Natural killer cell (primary cell): ENCODE measurements at regions not wholly inside any gene's neighbourhood (a gene's known extent, or its start where the extent isn't known, plus 50 kb on each side); places are given as distances from the start of the nearest gene placed in this dataset.
A peak's percentile ranks its signal among the peaks of the same experiment; 100 is the strongest.
"Not testable (repeated sequence)": the region's sequence is repeated elsewhere in the genome, so short reads cannot be mapped to it uniquely, and the experiment has no call there.

ENCODE experiments used
- ATAC-seq, 3 donors: fragments of 150-1000 bp in 2 of 3; fragments of 200-7000 bp in 1 of 3; cut with Tn5 transposase; 1 replicate in 1 of 3; 2 replicates in 2 of 3; pipeline ENCODE4 v1.10.0; 2021; ENCODE audit warnings: mild to moderate bottlenecking in 2 of 3, moderate library complexity in 2 of 3
- DNase-seq, 2 donors: peaks; one replicate each; pipeline versions ENCODE4 v3.0.0 to v3.0.0-alpha.2; 2013 to 2021; ENCODE audit warnings: mixed read lengths in 1 of 2
- H3K27ac ChIP-seq: one replicate; pipeline ENCODE4 v1.5.1; 2013; ENCODE audit warnings: mild to moderate bottlenecking, low read length
- H3K27me3 ChIP-seq: one replicate; pipeline ENCODE4 v1.6.1; 2013; ENCODE audit warnings: low read length; ENCODE audit not compliant: control insufficient read depth, insufficient read depth
- H3K36me3 ChIP-seq: one replicate; pipeline ENCODE4 v1.6.1; 2013; ENCODE audit warnings: low read length; ENCODE audit not compliant: control insufficient read depth, insufficient read depth
- H3K4me1 ChIP-seq: one replicate; pipeline ENCODE4 v1.6.1; 2013; ENCODE audit warnings: low read length; ENCODE audit not compliant: control insufficient read depth, insufficient read depth
- H3K4me3 ChIP-seq: one replicate; pipeline ENCODE4 v1.5.1; 2013; ENCODE audit warnings: low read length
- H3K9me3 ChIP-seq: one replicate; pipeline ENCODE4 v1.6.1; 2013; ENCODE audit warnings: low read length; ENCODE audit not compliant: control insufficient read depth, insufficient read depth
- H3K27ac Mint-ChIP-seq, 2 donors: one replicate each; pipeline ENCODE4 v1.8.0; 2022; ENCODE audit warnings: mild to moderate bottlenecking in 2 of 2, mixed read lengths in 2 of 2, moderate library complexity in 1 of 2
- H3K27me3 Mint-ChIP-seq, 2 donors: one replicate each; pipeline ENCODE4 v1.8.0; 2022; ENCODE audit warnings: low read depth in 2 of 2, mixed read lengths in 2 of 2
- H3K36me3 Mint-ChIP-seq: one replicate; pipeline ENCODE4 v1.8.0; 2022; ENCODE audit warnings: mixed read lengths
- H3K4me1 Mint-ChIP-seq, 2 donors: one replicate each; pipeline ENCODE4 v1.8.0; 2022; ENCODE audit warnings: mixed read lengths in 2 of 2
- H3K4me3 Mint-ChIP-seq: one replicate; pipeline ENCODE4 v1.8.0; 2022; ENCODE audit warnings: mild to moderate bottlenecking, moderate library complexity, mixed read lengths
- H3K9me3 Mint-ChIP-seq, 2 donors: one replicate each; pipeline ENCODE4 v1.8.0; 2022; ENCODE audit warnings: mixed read lengths in 2 of 2
- CTCF ChIP-seq: fragments of 200-600 bp; IDR thresholded peaks from one replicate; pipeline ENCODE4 v1.8.0; 2022; ENCODE audit warnings: antibody characterized with exemption
- WGBS: methylation state at CpG from one replicate; pipeline ENCODE4 v1.1.7; 2013; ENCODE audit warnings: missing lambda C conversion rate; ENCODE audit not compliant: insufficient coverage; 5-methylcytosine and 5-hydroxymethylcytosine counted together
- intact Hi-C: fragments of 100-400 bp; cut with micrococcal nuclease; formaldehyde crosslinking; loops from one replicate; pipeline ENCODE4 v1.14.2; 2022

- peaks cover 65 to 94% of the 10 kb centered on the region in 2 donors for H3K27me3 Mint-ChIP-seq
- H3K4me1 ChIP-seq, result no peaks in the 10 kb centered on the region
- DNase-seq (no peak), ATAC-seq (no peak)
- no peak overlapping the region for H3K27ac Mint-ChIP-seq
- no peak for TF ChIP-seq CTCF
- H3K36me3 ChIP-seq, result no peaks in the 10 kb centered on the region
- H3K27me3 ChIP-seq, result peaks cover 47% of the 10 kb centered on the region
- H3K4me1 Mint-ChIP-seq, result peaks cover 6 to 14% of the 10 kb centered on the region in 2 donors
- WGBS, result 17% methylated on average over 16 of the region's 16 CpGs
- H3K4me3 ChIP-seq, result no peak overlapping the region
- peaks cover 14% of the 10 kb centered on the region for H3K36me3 Mint-ChIP-seq
- H3K4me3 Mint-ChIP-seq, result no peak overlapping the region
- intact Hi-C loops, result no loop called here
- H3K9me3 Mint-ChIP-seq, result no peaks in the 10 kb centered on the region
- no peak overlapping the region for H3K27ac ChIP-seq
- no peaks in the 10 kb centered on the region for H3K9me3 ChIP-seq
Observed at GRCh38 chr6:28825732-28826293, 98.0 kb downstream of the TRIM27 start.

- WGBS, result 97% methylated on average over 5 of the region's 6 CpGs
- peaks cover 50 to 61% of the 10 kb centered on the region in 2 donors for H3K27me3 Mint-ChIP-seq
Observed at GRCh38 chr6:28831683-28832082, 92.1 kb downstream of the TRIM27 start.

GRCh38 chr6:28836703-28837102 is 87.1 kb downstream of the TRIM27 start:
- ATAC-seq, H3K27ac ChIP-seq, H3K9me3 ChIP-seq, H3K4me3 Mint-ChIP-seq, H3K27ac Mint-ChIP-seq, H3K9me3 Mint-ChIP-seq, DNase-seq, H3K36me3 ChIP-seq, H3K36me3 Mint-ChIP-seq, H3K4me3 ChIP-seq: not testable (repeated sequence)
- Mint-ChIP-seq H3K27me3 (peaks cover 24 to 29% of the 10 kb centered on the region in 2 donors), H3K4me1 (peaks cover 22 to 28% of the 10 kb centered on the region in 2 donors)
- H3K4me1 ChIP-seq, result peaks cover 20% of the 10 kb centered on the region
- intact Hi-C loops, result loop anchor here (1.0 to 10.0 kb wide), 6 partner anchors 46 to 748 kb away; partner anchors contain the start of genes OR2H2 and TRIM27
- peaks cover 14% of the 10 kb centered on the region for H3K27me3 ChIP-seq
- WGBS, result 36% methylated on average over 20 of the region's 21 CpGs

More at GRCh38 chr6:28831683-28832082, 92.1 kb downstream of the TRIM27 start:
- ATAC-seq, H3K4me1 ChIP-seq, H3K27ac Mint-ChIP-seq, H3K27ac ChIP-seq, H3K36me3 ChIP-seq, H3K9me3 ChIP-seq, H3K4me3 ChIP-seq, H3K4me3 Mint-ChIP-seq, H3K36me3 Mint-ChIP-seq, H3K9me3 Mint-ChIP-seq, H3K4me1 Mint-ChIP-seq, DNase-seq: not testable (repeated sequence)
- intact Hi-C loops, result loop anchor here (10.0 kb wide), 1 partner anchor 753 kb away; the partner anchor contains the start of gene OR2H2
- peaks cover 23% of the 10 kb centered on the region for H3K27me3 ChIP-seq

- Mint-ChIP-seq H3K27me3 (peaks cover 28 to 35% of the 10 kb centered on the region in 2 donors), H3K9me3 (no peaks in the 10 kb centered on the region), H3K4me3 (peak overlapping the region; percentile 98), H3K27ac (peak overlapping the region; percentile 93 to 98), H3K4me1 (peaks cover 22 to 28% of the 10 kb centered on the region in 2 donors), H3K36me3 (no peaks in the 10 kb centered on the region)
- peak; percentile 65 to 94 for DNase-seq
- H3K4me1 ChIP-seq, result peaks cover 20% of the 10 kb centered on the region
- no peaks in the 10 kb centered on the region for H3K9me3 ChIP-seq
- peaks cover 14% of the 10 kb centered on the region for H3K27me3 ChIP-seq
- peak overlapping the region; percentile 62 for H3K27ac ChIP-seq
- intact Hi-C loops, result loop anchor here (1.0 to 10.0 kb wide), 4 partner anchors 44 to 747 kb away; partner anchors contain the start of gene OR2H2
- no peak for TF ChIP-seq CTCF
- WGBS, result 4% methylated on average over 11 of the region's 11 CpGs
- H3K4me3 ChIP-seq, result peak overlapping the region; percentile 58
- peak; percentile 64 to 74 (median 70) for ATAC-seq
- no peaks in the 10 kb centered on the region for H3K36me3 ChIP-seq
Observed at GRCh38 chr6:28838289-28838633, 85.5 kb downstream of the TRIM27 start.
